ENCODE measurements at regions not wholly inside any gene's neighbourhood (a gene's known extent, or its start where the extent isn't known, plus 50 kb on each side); places are given as distances from the start of the nearest gene placed in this dataset.
"Not testable (repeated sequence)": the region's sequence is repeated elsewhere in the genome, so short reads cannot be mapped to it uniquely, and the experiment has no call there.

GRCh38 chr10:125261491-125262186 lies 101.3 kb upstream of the CTBP2 start:
- no peak for TF ChIP-seq CTCF (conservative IDR thresholded peaks at IDR 0.05; ENCODE audit: low read depth, low read length)
- H3K4me3 ChIP-seq (ENCODE audit: low read depth, low read length), result no peak overlapping the region
- DNase-seq (ENCODE audit: low read depth), result no peak

GRCh38 chr10:125260260-125260659 lies 99.9 kb upstream of the CTBP2 start:
- no peak for TF ChIP-seq CTCF (conservative IDR thresholded peaks at IDR 0.05; ENCODE audit: low read depth, low read length)
- DNase-seq (ENCODE audit: low read depth), result no peak
- no peak overlapping the region for H3K4me3 ChIP-seq (ENCODE audit: low read depth, low read length)

GRCh38 chr10:125259651-125260050 lies 99.3 kb upstream of the CTBP2 start:
- no peak overlapping the region for H3K4me3 ChIP-seq (ENCODE audit: low read depth, low read length)
- no peak for DNase-seq (ENCODE audit: low read depth)
- no peak for TF ChIP-seq CTCF (conservative IDR thresholded peaks at IDR 0.05; ENCODE audit: low read depth, low read length)

GRCh38 chr10:125258676-125259075 lies 98.3 kb upstream of the CTBP2 start:
- H3K4me3 ChIP-seq (ENCODE audit: low read depth, low read length), result no peak overlapping the region
- DNase-seq (ENCODE audit: low read depth), result no peak
- no peak for TF ChIP-seq CTCF (conservative IDR thresholded peaks at IDR 0.05; ENCODE audit: low read depth, low read length)

- H3K4me3 ChIP-seq (ENCODE audit: low read depth, low read length), result no peak overlapping the region
- TF ChIP-seq CTCF (conservative IDR thresholded peaks at IDR 0.05; ENCODE audit: low read depth, low read length), result no peak
- no peak for DNase-seq (ENCODE audit: low read depth)
These were observed 97.3 kb upstream of the CTBP2 start for GRCh38 chr10:125257521-125258108.

- no peak overlapping the region for H3K4me3 ChIP-seq (ENCODE audit: low read depth, low read length)
- no peak for TF ChIP-seq CTCF (conservative IDR thresholded peaks at IDR 0.05; ENCODE audit: low read depth, low read length)
- DNase-seq (ENCODE audit: low read depth), result no peak
These were observed 95.7 kb upstream of the CTBP2 start for GRCh38 chr10:125256026-125256425.

GRCh38 chr10:125252937-125253336 lies 92.6 kb upstream of the CTBP2 start:
- no peak for TF ChIP-seq CTCF (conservative IDR thresholded peaks at IDR 0.05; ENCODE audit: low read depth, low read length)

GRCh38 chr10:125250834-125251233 lies 90.5 kb upstream of the CTBP2 start:
- not testable (repeated sequence) for H3K4me3 ChIP-seq (ENCODE audit: low read depth, low read length); DNase-seq (ENCODE audit: low read depth)

More at GRCh38 chr10:125252937-125253336, 92.6 kb upstream of the CTBP2 start:
- DNase-seq (ENCODE audit: low read depth), result no peak
- H3K4me3 ChIP-seq (ENCODE audit: low read depth, low read length), result no peak overlapping the region
